A549 (cell line): ENCODE measurements at regions not wholly inside any gene's neighbourhood (a gene's known extent, or its start where the extent isn't known, plus 50 kb on each side); places are given as distances from the start of the nearest gene placed in this dataset.

ENCODE experiments used
- ATAC-seq, 2 experiments: fragments of 200-7000 bp in 1 of 2; fragments of >200 bp in 1 of 2; cut with Nextera tagmentation in 1 of 2; cut with Tn5 transposase in 1 of 2; 3 replicates each; pipeline versions ENCODE4 v1.8.0 to v1.9.1; 2018 to 2020; ENCODE audit warnings: mild to moderate bottlenecking in 1 of 2, moderate library complexity in 1 of 2
- CTCF ChIA-PET: fragments of 300-600 bp; sonication (Branson Sonifier 250); formaldehyde crosslinking; extraction: SDS; loops from one replicate; lab custom pipeline; 2021; ENCODE audit warnings: antibody characterized with exemption, inconsistent platforms; lab: Yijun Ruan, JAX
- POLR2A ChIA-PET: fragments of 350-600 bp; formaldehyde crosslinking; extraction: SDS; loops from one replicate; lab custom pipeline; 2021; ENCODE audit warnings: antibody characterized with exemption, inconsistent platforms; lab: Yijun Ruan, JAX
- DNase-seq, 2 experiments: peaks; one replicate each; pipeline versions ENCODE4 v3.0.0 to v3.0.0-alpha.2; 2011 to 2016; ENCODE audit warnings: low read depth in 1 of 2, low spot score in 1 of 2
- FAIRE-seq: peaks from 2 replicates; lab custom pipeline; 2011; peaks lifted over from hg19 to GRCh38; lab: Jason Lieb, UNC
- H3K27ac ChIP-seq, 2 experiments: fragments of >200 bp; sonication (Bioruptor Twin); formaldehyde crosslinking; 3 replicates each; pipeline ENCODE4 v1.5.1; 2016 to 2017
- H3K4me1 ChIP-seq: fragments of >200 bp; sonication (Bioruptor Twin); formaldehyde crosslinking; 3 replicates; pipeline ENCODE4 v1.6.1; 2016
- H3K4me2 ChIP-seq: fragments of >200 bp; sonication (Bioruptor Twin); formaldehyde crosslinking; 3 replicates; pipeline ENCODE4 v1.6.1; 2016
- H3K4me3 ChIP-seq: fragments of >200 bp; sonication (Bioruptor Twin); formaldehyde crosslinking; 3 replicates; pipeline ENCODE4 v1.5.1; 2016
- H3K9me3 ChIP-seq: fragments of >200 bp; sonication (Bioruptor Twin); formaldehyde crosslinking; 3 replicates; pipeline ENCODE4 v1.6.1; 2016
- BHLHE40 ChIP-seq: IDR thresholded peaks from 2 replicates; pipeline ENCODE4 v1.6.1; 2012; ENCODE audit warnings: low read depth, low read length, inconsistent platforms
- CBX8 ChIP-seq: fragments of 200-600 bp; sonication (generic); IDR thresholded peaks from 2 replicates; pipeline ENCODE4 v1.6.1; 2016
- CTCF ChIP-seq: fragments of >200 bp; sonication (Bioruptor Twin); formaldehyde crosslinking; IDR thresholded peaks from 3 replicates; pipeline ENCODE4 v1.5.1; 2016
- EHF ChIP-seq: fragments of 250-450 bp; sonication (Bioruptor Pico); IDR thresholded peaks from 2 replicates; pipeline ENCODE4 v1.5.0; 2020; ENCODE audit warnings: mild to moderate bottlenecking
- EHMT2 ChIP-seq: fragments of 200-600 bp; sonication (generic); IDR thresholded peaks from 2 replicates; pipeline ENCODE4 v1.6.1; 2016; ENCODE audit warnings: antibody characterized with exemption, low read depth, mild to moderate bottlenecking, moderate library complexity
- ELK1 ChIP-seq: fragments of 150-350 bp; IDR thresholded peaks from 2 replicates; pipeline ENCODE4 v1.6.1; 2014; ENCODE audit warnings: low read depth, mild to moderate bottlenecking, low read length
- FOSB ChIP-seq: fragments of 250-450 bp; sonication (Bioruptor Pico); IDR thresholded peaks from 2 replicates; pipeline ENCODE4 v1.5.0; 2020; ENCODE audit warnings: mild to moderate bottlenecking, moderate library complexity
- GATA3 ChIP-seq: IDR thresholded peaks from 2 replicates; pipeline ENCODE4 v1.6.1; 2012; ENCODE audit warnings: borderline replicate concordance
- HES2 ChIP-seq: fragments of >200 bp; sonication (Bioruptor Twin); formaldehyde crosslinking; IDR thresholded peaks from 2 replicates; pipeline ENCODE4 v1.6.1; 2016
- HMGXB4 ChIP-seq: fragments of 250-450 bp; sonication (Bioruptor Pico); IDR thresholded peaks from 2 replicates; pipeline ENCODE4 v1.5.0; 2021; ENCODE audit warnings: mild to moderate bottlenecking, moderate library complexity, borderline replicate concordance
- HOXB13 ChIP-seq: fragments of 250-450 bp; sonication (Bioruptor Pico); IDR thresholded peaks from 2 replicates; pipeline ENCODE4 v1.5.0; 2020; ENCODE audit warnings: low read depth, mild to moderate bottlenecking, moderate library complexity
- HOXB5 ChIP-seq: fragments of 250-450 bp; sonication (Bioruptor Pico); IDR thresholded peaks from 2 replicates; pipeline ENCODE4 v1.5.0; 2020; ENCODE audit warnings: mild to moderate bottlenecking, moderate library complexity
- JUN ChIP-seq, 2 experiments: fragments of >200 bp; sonication (Bioruptor Twin); formaldehyde crosslinking; IDR thresholded peaks; 2 replicates in 1 of 2; 3 replicates in 1 of 2; pipeline ENCODE4 v1.6.1; 2016 to 2017
- KDM5A ChIP-seq: fragments of 200-600 bp; sonication (generic); IDR thresholded peaks from 2 replicates; pipeline ENCODE4 v1.6.1; 2016; ENCODE audit warnings: antibody characterized with exemption, mild to moderate bottlenecking
- MAX ChIP-seq: IDR thresholded peaks from 2 replicates; pipeline ENCODE4 v1.6.1; 2012
- MYC ChIP-seq: IDR thresholded peaks from 2 replicates; pipeline ENCODE4 v1.6.1; 2012; ENCODE audit warnings: mild to moderate bottlenecking, inconsistent platforms, low read length, improper control_type of control experiment, borderline replicate concordance
- NPAS2 ChIP-seq: fragments of 250-450 bp; sonication (Bioruptor Pico); IDR thresholded peaks from 2 replicates; pipeline ENCODE4 v1.8.0; 2022; ENCODE audit warnings: mild to moderate bottlenecking, moderate library complexity, borderline replicate concordance
- PBX3 ChIP-seq: IDR thresholded peaks from 2 replicates; pipeline ENCODE4 v1.6.1; 2012
- RAD21 ChIP-seq, 2 experiments: fragments of >200 bp in 1 of 2; sonication (Bioruptor Twin) in 1 of 2; formaldehyde crosslinking in 1 of 2; IDR thresholded peaks in 1 of 2; conservative IDR thresholded peaks in 1 of 2; 2 replicates in 1 of 2; 3 replicates in 1 of 2; pipeline ENCODE4 v1.6.1; 2012 to 2018; ENCODE audit warnings: inconsistent platforms in 1 of 2
- RFX5 ChIP-seq: fragments of 450-650 bp; IDR thresholded peaks from 2 replicates; pipeline ENCODE4 v1.7.1; 2014; ENCODE audit warnings: antibody characterized with exemption, mild to moderate bottlenecking, moderate library complexity
- USF2 ChIP-seq: fragments of 450-650 bp; IDR thresholded peaks from 2 replicates; pipeline ENCODE4 v1.6.1; 2014; ENCODE audit warnings: antibody characterized with exemption
- ZC3H11A ChIP-seq: fragments of 450-650 bp; IDR thresholded peaks from 2 replicates; pipeline ENCODE4 v1.6.1; 2014; ENCODE audit warnings: antibody characterized with exemption, mild to moderate bottlenecking
- ZFP36 ChIP-seq: fragments of 450-650 bp; IDR thresholded peaks from 2 replicates; pipeline ENCODE4 v1.6.1; 2014; ENCODE audit warnings: borderline replicate concordance; ENCODE audit not compliant: partially characterized antibody
- ZNF302 ChIP-seq: fragments of 250-450 bp; sonication (Bioruptor Pico); IDR thresholded peaks from 2 replicates; pipeline ENCODE4 v1.9.0; 2021; ENCODE audit warnings: inconsistent platforms, mild to moderate bottlenecking, moderate library complexity
- WGBS: methylation state at CpG from one replicate; pipeline ENCODE4 v1.1.6; 2017; ENCODE audit errors: missing lambda C conversion rate; 5-methylcytosine and 5-hydroxymethylcytosine counted together

GRCh38 chr14:48955857-48956256 lies 630.3 kb downstream of the RPS29 start:
- FAIRE-seq (no peak), DNase-seq (no peak), ATAC-seq (no peak)
- Histone ChIP-seq H3K9me3 (no peaks in the 10 kb centered on the region), H3K4me3 (no peak overlapping the region), H3K4me1 (no peaks in the 10 kb centered on the region), H3K27ac (no peak overlapping the region), H3K4me2 (no peak overlapping the region)
- 5% methylated on average over 1 of the region's 1 CpG for WGBS
- POLR2A ChIA-PET = no interaction called here
- TF ChIP-seq EHMT2 (no peak), GATA3 (no peak), ZNF302 (CRISPR knock-in tag) (no peak), CBX8 (no peak), MYC (no peak), NPAS2 (CRISPR knock-in tag) (no peak), HMGXB4 (CRISPR knock-in tag) (no peak), MAX (no peak), BHLHE40 (no peak), PBX3 (no peak)
- CTCF ChIA-PET = no interaction called here

GRCh38 chr14:48954446-48954845 lies 631.7 kb downstream of the RPS29 start:
- no peak overlapping the region for H3K4me3 ChIP-seq
- H3K4me1 ChIP-seq = no peaks in the 10 kb centered on the region
- ChIA-PET POLR2A (no interaction called here), CTCF (no interaction called here)
- ATAC-seq (no peak), DNase-seq (no peak), FAIRE-seq (no peak)
- no peak overlapping the region for H3K27ac ChIP-seq
- 0% methylated on average over 1 of the region's 1 CpG for WGBS
- TF ChIP-seq GATA3 = no peak
- TF ChIP-seq EHMT2 = no peak
- TF ChIP-seq EHF (CRISPR knock-in tag) = no peak
- TF ChIP-seq ZC3H11A = no peak
- TF ChIP-seq JUN (IDR thresholded peaks at IDR 0.05) = no peak
- TF ChIP-seq FOSB (CRISPR knock-in tag) = no peak
- TF ChIP-seq USF2 = no peak
- no peak for TF ChIP-seq MYC
- TF ChIP-seq PBX3 = no peak
- TF ChIP-seq CTCF = no peak
- TF ChIP-seq RAD21 (conservative IDR thresholded peaks at IDR 0.05 in 1 of 2, IDR thresholded peaks at IDR 0.05 in 1 of 2) = no peak
- no peak for TF ChIP-seq HES2
- TF ChIP-seq ZNF302 (CRISPR knock-in tag) = no peak
- no peak for TF ChIP-seq ELK1
- TF ChIP-seq RFX5 = no peak
- TF ChIP-seq ZFP36 = no peak
- no peak for TF ChIP-seq HOXB13
- TF ChIP-seq HOXB5 (CRISPR knock-in tag) = no peak
- TF ChIP-seq KDM5A = no peak
- no peaks in the 10 kb centered on the region for H3K9me3 ChIP-seq
- H3K4me2 ChIP-seq = no peak overlapping the region
